Right renal cortex interstitium (tissue), 3 donors: ENCODE measurements at regions not wholly inside any gene's neighbourhood (a gene's known extent, or its start where the extent isn't known, plus 50 kb on each side); places are given as distances from the start of the nearest gene placed in this dataset.

ENCODE experiments used
- DNase-seq, 3 donors: peaks; one replicate each; pipeline ENCODE4 v3.0.0-alpha.2; 2013; ENCODE audit warnings: low read depth in 3 of 3, low spot score in 2 of 3

GRCh38 chrX:20397587-20397986 lies 130.9 kb upstream of the RPS6KA3 start:
- no peak for DNase-seq

GRCh38 chrX:20394451-20394850 lies 127.7 kb upstream of the RPS6KA3 start:
- no peak for DNase-seq

GRCh38 chrX:20393944-20394343 lies 127.2 kb upstream of the RPS6KA3 start:
- no peak for DNase-seq

GRCh38 chrX:20388594-20388993 lies 121.9 kb upstream of the RPS6KA3 start:
- DNase-seq = no peak

DNA sequence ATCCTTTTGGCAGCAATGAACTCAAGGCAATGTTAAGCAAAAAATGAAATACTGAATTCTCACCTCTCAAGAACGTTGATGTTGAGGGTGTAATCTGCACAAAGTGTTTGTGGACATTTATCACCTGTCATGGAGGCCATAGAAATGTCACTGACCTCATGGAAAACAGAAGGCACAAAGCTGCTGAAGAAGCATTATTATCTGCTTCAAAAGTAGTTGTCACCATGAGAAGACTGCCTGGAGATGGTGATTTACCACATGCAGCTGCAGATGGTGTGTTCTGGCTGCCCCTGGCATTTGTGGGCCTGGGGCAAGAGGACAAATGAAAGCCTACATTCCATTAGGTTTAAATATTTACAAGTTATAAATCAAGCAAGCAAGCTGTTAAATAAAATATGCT lies 116.8 kb upstream of the RPS6KA3 start:
- no peak for DNase-seq

DNA sequence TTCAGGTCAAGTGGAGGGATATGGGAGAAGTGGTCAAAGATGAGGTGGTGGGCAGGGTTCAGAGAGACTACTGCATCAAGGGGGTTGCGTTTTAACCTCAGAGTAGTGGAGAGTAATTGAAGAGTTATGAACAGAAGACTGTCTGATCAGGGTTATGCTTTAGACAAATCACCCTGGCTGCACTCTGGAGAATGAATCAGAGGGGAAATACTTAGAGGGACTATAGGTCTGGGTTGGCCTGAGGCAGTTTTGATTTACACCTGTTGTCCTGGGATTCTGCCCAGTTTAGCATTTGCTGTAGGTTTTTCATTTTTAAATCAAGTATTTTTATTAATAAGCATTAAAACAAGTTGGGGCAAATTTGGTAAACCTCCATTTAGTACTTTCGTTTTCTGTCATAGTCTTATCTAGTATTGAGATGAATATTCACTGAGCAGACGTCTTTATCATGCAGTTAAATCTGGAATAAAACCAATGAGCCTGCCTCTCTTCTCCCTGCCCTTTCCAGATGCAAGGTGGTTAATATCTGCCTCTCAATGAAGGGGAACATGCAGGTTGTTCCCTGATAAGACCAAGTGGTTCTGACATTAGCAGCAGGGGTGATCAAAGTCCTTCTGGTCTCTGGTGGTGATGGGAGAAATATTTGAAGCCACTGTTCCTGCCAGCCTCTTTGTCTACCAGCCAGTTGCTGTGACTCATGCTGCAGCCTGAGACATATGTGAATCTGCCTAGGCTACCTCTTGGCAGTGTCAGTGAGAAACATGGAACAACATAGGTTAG lies 116.0 kb upstream of the RPS6KA3 start:
- DNase-seq = no peak

GRCh38 chrX:20382082-20382481 lies 115.4 kb upstream of the RPS6KA3 start:
- no peak for DNase-seq

DNA sequence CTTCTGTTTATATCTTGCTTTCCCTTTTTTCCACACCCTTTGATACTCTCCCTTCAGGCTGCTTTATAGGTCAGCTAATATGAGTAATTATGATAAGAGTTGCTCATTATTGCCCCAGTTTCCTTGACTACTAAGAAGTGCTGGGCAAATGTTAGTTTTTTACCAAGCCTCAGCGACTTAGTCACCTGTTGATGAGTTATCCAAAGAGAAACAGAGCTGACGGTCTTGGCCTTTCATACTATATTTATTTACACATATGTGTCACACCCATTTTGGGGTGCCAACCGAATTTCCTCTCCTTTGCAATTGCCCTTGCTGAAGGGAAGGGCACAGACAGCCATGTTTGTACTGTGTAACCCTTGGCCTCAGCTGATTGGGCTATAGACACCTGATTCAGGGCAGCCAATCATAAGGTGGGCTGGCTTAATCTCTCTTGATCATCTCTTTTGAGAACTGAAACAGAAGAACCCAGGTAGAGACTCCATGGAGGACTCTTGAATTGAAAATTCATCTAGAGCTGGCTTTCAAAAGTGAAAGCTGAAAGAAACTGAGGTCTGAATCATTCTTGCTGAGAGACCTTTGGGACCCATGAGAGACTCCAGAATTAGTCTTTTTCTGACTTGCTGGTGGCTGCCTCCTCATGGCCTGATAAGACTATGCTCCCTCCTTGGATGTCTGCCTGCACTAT lies 111.7 kb upstream of the RPS6KA3 start:
- no peak for DNase-seq

GRCh38 chrX:20374900-20375438 lies 108.3 kb upstream of the RPS6KA3 start:
- no peak for DNase-seq

DNA sequence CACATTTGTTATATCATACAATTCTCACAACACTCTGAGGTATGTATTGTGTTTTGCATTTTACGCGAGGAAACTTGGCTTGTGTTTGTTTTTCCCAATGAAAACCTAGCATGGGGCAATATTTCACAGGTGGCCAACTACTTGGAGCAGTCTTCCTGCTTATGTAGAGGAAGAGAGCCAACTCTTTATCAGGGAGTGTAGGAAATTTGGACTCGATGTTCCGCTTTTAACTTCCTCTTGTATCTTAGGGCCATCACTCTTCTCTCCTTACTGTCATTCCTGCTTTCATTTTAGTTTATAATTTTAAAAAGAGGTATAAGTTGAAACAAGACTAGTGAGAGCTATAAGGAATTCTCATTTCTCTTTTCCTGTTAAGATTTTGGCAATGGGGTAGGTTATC lies 107.7 kb upstream of the RPS6KA3 start:
- no peak for DNase-seq

DNA sequence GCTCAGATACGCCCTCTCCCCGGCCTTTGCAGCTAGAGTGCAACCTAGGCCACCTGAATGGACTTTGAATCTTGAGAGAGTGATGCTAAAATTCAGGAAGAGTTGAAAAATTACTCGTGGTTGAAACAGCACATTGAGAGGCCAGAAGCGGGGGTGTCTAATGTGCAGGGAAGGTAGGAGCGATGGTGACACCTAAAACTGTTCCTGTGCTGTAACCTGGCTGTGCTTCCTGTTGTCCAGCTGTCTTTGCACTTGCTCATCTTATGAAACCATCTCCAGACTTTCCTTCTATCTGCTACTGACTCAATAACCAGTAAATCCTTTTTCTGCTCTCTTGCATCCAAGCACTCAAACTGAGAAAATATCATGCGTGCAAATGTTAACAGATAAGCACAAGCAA lies 106.4 kb upstream of the RPS6KA3 start:
- no peak for DNase-seq

DNA sequence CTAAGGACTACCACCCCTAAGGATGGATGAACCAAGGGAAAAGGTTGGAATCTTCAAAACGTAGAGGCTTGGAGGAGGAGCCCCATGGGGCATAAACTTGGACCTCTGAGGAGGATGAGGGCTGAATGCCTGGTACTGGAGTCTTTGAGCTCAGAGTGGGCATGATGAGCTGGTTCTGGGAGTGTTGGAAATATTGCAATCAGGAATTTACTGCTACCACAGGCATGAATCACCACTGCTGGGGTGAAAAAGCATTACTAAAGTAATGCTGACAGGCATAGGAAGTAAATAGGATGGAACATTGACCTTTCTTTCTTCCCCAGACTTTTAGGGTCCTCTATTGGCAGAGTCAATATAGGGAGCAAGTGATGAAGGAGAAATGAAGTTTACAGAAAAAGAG lies 105.8 kb upstream of the RPS6KA3 start:
- DNase-seq = no peak

- DNase-seq = no peak
Observed at GRCh38 chrX:20369468-20369867, 102.8 kb upstream of the RPS6KA3 start.

DNA sequence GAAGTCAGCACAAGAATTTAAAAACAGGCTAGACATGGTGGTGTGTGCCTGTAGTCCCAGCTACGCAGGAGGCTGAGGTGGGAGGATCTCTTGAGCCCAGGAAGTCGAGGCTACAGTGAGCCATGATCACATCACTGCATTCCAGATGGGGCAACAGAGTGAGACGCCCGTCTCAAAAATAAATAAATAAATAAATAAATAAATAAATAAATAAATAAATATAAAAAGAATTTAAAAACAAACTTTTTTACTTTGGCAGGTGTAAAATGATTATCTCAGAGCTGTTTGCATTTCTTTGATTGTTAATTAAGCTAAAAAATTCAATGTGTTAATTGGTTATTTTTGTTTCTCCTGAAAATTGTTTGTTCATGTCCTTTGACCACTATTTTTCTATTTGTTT lies 97.5 kb upstream of the RPS6KA3 start:
- DNase-seq = no peak

- DNase-seq = no peak
Observed at GRCh38 chrX:20363275-20363674, 96.6 kb upstream of the RPS6KA3 start.

DNA sequence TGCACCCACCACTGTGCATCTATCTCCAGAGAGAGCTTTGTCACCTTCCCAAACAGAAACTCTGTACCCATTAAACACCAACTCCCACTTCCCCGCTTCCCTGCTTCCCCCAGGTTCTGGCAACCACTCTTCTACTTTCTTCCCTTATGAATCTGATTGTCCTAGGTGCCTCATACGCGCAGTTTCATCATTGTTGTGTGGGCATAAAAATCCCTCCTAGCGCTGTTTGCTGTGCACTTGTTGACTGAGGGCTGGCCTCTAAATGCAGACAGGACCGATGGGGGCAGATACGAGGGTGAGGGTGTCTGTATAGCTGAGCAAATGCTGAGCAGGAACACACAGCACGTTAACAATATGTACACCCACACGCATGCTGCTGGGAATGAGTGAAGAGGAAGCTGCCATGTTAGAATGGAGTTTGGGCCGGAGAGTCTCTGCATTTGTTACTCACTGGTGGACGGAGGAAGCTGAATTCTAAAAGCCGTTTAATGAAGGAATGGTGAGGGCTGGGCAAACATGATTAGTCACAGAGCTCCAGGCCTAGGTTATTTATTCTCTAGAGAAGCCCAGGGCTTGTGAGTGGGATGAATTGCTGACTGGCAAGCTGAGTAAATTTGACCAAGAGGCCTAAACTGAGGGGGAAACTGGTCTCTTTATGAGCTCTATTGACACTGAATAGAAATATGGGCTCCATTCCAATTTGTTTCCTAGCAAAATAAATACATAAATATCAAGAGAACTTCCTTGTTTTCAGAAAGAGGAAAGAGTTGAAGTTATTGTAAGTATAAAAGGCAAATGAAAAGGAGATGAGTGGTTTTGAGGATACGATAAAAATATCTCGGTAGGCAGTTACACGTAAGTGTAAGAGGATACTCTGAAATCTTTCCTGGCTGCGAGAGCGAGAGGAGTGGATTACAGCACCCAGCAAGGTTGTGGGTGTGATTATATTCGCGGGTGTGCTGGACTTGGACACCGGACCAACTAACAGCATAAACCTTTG lies 95.9 kb upstream of the RPS6KA3 start:
- DNase-seq = no peak

GRCh38 chrX:20361890-20362262 lies 95.2 kb upstream of the RPS6KA3 start:
- DNase-seq = no peak

DNA sequence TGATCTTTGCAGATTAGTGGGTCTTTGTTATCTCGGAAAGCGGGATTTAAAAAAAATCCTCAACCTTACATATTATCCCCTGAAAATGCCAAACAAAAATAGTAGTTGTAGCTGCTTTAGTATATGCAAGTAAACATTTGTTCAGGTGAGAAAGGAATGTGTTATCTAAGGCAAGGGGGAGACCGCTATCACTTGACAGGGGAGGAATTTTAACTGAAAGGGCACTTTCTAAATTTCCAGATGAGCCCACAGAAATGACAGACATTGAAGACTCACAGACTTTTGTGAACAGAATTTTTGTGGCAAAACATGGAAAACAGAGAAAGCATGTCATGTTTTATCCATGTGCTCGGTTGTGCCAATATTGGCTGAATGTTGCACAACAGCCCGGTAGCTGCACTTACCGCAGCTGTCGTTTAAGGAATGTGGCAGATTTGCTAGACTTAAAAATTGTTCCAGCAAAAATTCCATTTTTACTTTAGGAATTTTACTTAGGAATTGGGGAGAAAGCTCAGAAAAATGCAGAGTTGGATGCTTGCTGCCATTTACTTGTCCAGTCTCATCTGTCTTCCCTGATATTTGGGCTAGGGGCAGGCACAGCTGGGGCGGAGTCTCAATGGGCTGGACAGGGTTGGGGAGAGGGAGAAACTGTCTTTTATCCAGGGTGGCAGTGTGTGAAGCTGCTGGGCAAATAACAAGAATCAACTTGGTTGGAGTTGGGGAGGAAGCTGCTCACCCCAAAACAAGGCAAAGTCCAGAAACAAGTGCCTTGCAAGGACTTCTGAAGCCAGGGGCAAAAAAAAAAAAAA lies 94.6 kb upstream of the RPS6KA3 start:
- DNase-seq = no peak

DNA sequence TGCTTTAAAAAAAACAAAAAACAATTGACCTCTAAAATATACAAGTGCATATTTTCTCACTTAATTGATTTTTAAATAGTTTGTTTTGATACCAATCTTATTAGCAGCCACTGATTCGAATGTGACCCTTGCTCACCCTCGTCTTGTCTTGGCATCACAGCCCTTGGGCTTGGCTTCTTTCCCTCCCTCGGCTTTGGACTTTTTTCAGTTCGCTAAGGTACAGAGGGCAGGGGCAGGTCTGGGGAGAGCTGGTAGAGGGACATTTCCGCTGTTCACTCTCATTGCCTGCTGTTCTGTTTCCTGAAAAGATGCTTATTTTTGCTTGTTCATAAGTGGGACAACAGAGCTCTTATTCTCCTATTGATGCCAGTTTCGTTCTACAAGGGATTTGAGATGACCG lies 88.5 kb upstream of the RPS6KA3 start:
- no peak for DNase-seq

GRCh38 chrX:20354505-20354904 lies 87.8 kb upstream of the RPS6KA3 start:
- DNase-seq = no peak
